Prostate gland (tissue), 2 donors: ENCODE measurements at regions not wholly inside any gene's neighbourhood (a gene's known extent, or its start where the extent isn't known, plus 50 kb on each side); places are given as distances from the start of the nearest gene placed in this dataset.

Experiments used
- DNase-seq: peaks from one replicate; pipeline ENCODE4 v3.0.0-alpha.2; 2019; ENCODE audit warnings: low spot score
- H3K27ac ChIP-seq, 2 donors: fragments of 200-600 bp; sonication (generic); 2 replicates each; pipeline ENCODE4 v1.5.1; 2017 to 2019
- H3K27me3 ChIP-seq: fragments of 200-600 bp; sonication (generic); replicated peaks from 2 replicates; pipeline ENCODE4 v1.5.1; 2019; ENCODE audit not compliant: insufficient read depth
- H3K36me3 ChIP-seq, 2 donors: fragments of 200-600 bp; sonication (generic); 1 replicate in 1 of 2; 2 replicates in 1 of 2; pipeline versions ENCODE4 v1.5.1 to v1.8.1; 2017 to 2019
- H3K4me1 ChIP-seq: fragments of 200-600 bp; sonication (generic); replicated peaks from 2 replicates; pipeline ENCODE4 v1.5.1; 2019
- H3K4me3 ChIP-seq, 2 donors: fragments of 200-600 bp; sonication (generic); 2 replicates each; pipeline ENCODE4 v1.5.1; 2017 to 2019
- H3K9me3 ChIP-seq: fragments of 200-600 bp; sonication (generic); 2 replicates; pipeline ENCODE4 v1.5.1; 2017
- POLR2A ChIP-seq: fragments of 450-650 bp; IDR thresholded peaks from one replicate; pipeline ENCODE4 v1.6.1; 2016; ENCODE audit warnings: antibody characterized with exemption, mild to moderate bottlenecking
- POLR2AphosphoS5 ChIP-seq: sonication (generic); formaldehyde crosslinking; IDR thresholded peaks from one replicate; pipeline ENCODE4 v1.6.1; 2017; ENCODE audit warnings: antibody characterized with exemption
- WGBS: methylation state at CpG from one replicate; pipeline ENCODE4 v1.1.5; 2018; 5-methylcytosine and 5-hydroxymethylcytosine counted together
- intact Hi-C: fragments of 100-400 bp; cut with DNase I; formaldehyde crosslinking; loops from one replicate; pipeline ENCODE4 v1.14.2; 2022
- TF ChIP-seq, protein P1 (sequence below), 4 experiments: fragments of 200-600 bp in 2 of 4; fragments of 450-650 bp in 2 of 4; sonication (generic) in 2 of 4; IDR thresholded peaks; 1 replicate in 3 of 4; 2 replicates in 1 of 4; pipeline ENCODE4 v1.5.1; 2016 to 2019; ENCODE audit warnings: antibody characterized with exemption in 4 of 4, mild to moderate bottlenecking in 2 of 4, moderate library complexity in 2 of 4

DNA sequence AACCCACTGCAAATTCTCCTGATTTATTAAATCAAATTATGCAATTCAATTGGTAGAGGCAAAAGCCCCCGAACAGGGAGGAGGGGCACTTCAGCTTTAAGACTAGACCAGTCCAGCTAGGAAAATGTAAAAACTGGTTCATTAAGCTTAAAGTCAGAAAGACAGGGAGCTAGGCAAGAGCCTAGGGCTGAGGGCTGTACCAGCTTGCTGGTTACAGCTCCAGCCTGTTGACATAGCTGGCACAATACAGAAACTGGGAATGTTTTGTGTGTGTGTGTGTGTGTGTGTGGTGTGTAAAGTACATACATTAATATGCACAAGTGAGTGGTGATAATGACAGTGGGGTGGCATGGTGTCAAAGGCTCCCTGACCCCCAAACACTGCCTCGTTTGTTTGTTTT lies 307.0 kb upstream of the CELF4 start:
- Histone ChIP-seq H3K36me3 (no peaks in the 10 kb centered on the region), H3K9me3 (no peaks in the 10 kb centered on the region), H3K4me3 (no peak overlapping the region), H3K27ac (no peak overlapping the region), H3K4me1 (no peaks in the 10 kb centered on the region), H3K27me3 (no peaks in the 10 kb centered on the region)
- TF ChIP-seq, protein P1, sequence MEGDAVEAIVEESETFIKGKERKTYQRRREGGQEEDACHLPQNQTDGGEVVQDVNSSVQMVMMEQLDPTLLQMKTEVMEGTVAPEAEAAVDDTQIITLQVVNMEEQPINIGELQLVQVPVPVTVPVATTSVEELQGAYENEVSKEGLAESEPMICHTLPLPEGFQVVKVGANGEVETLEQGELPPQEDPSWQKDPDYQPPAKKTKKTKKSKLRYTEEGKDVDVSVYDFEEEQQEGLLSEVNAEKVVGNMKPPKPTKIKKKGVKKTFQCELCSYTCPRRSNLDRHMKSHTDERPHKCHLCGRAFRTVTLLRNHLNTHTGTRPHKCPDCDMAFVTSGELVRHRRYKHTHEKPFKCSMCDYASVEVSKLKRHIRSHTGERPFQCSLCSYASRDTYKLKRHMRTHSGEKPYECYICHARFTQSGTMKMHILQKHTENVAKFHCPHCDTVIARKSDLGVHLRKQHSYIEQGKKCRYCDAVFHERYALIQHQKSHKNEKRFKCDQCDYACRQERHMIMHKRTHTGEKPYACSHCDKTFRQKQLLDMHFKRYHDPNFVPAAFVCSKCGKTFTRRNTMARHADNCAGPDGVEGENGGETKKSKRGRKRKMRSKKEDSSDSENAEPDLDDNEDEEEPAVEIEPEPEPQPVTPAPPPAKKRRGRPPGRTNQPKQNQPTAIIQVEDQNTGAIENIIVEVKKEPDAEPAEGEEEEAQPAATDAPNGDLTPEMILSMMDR (IDR thresholded peaks at IDR 0.05), result no peak
- TF ChIP-seq POLR2A, result no peak
- no peak for TF ChIP-seq POLR2AphosphoS5
- no peak for DNase-seq
- intact Hi-C loops, result no loop called here
- 60% methylated on average over 2 of the region's 2 CpGs for WGBS

DNA sequence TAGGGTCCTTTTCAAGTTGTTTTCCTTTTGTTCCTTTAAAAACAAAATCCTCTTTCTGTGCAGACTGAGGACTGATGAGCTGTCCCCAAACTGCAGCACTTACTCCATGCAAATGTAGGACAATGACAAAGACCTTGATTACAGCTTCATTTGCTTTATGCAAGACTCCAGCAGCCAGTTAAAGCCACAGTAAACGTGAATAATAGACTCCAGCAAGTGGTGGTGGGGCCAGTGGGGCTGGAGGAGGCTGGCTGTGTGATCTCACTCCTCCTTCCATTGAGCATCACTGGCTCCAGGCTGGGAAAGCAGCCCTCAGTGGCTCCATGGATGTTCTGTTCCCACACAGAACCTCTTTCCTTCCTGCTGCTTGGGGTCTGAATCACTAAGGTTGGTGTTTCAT lies 306.0 kb upstream of the CELF4 start:
- Histone ChIP-seq H3K4me1 (no peaks in the 10 kb centered on the region), H3K9me3 (no peaks in the 10 kb centered on the region), H3K27ac (no peak overlapping the region), H3K27me3 (no peaks in the 10 kb centered on the region), H3K36me3 (no peaks in the 10 kb centered on the region), H3K4me3 (no peak overlapping the region)
- DNase-seq, result no peak
- intact Hi-C loops, result no loop called here
- TF ChIP-seq, protein P1 (IDR thresholded peaks at IDR 0.05), result no peak
- TF ChIP-seq POLR2AphosphoS5 (no peak), POLR2A (no peak)
- 22% methylated on average over 1 of the region's 1 CpG for WGBS

DNA sequence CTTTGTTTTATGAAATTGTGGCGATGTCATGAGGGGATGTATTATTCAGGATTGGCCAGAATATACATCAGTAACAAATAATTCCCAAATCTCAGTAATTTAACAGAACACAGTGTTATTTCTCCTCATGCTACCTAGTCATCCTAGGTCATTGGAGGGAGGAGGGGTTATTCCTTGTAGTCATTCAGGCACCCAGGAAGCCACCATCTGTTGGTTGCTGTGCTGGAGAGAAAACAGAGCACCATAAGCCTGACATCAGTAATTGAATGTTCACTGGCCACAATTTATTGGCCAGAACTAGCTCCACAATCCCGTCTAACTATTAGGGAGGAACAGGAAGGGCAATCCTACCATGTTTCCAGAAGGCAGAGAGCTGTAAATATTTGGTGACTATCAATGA lies 303.5 kb upstream of the CELF4 start:
- no peak for DNase-seq
- WGBS, result 62% methylated on average over 2 of the region's 2 CpGs
- intact Hi-C loops, result no loop called here
- Histone ChIP-seq H3K27ac (no peak overlapping the region), H3K4me1 (no peaks in the 10 kb centered on the region), H3K4me3 (no peak overlapping the region), H3K36me3 (no peaks in the 10 kb centered on the region), H3K27me3 (no peaks in the 10 kb centered on the region), H3K9me3 (no peaks in the 10 kb centered on the region)
- TF ChIP-seq POLR2AphosphoS5 (no peak), POLR2A (no peak)
- TF ChIP-seq, protein P1 (IDR thresholded peaks at IDR 0.05), result no peak

DNA sequence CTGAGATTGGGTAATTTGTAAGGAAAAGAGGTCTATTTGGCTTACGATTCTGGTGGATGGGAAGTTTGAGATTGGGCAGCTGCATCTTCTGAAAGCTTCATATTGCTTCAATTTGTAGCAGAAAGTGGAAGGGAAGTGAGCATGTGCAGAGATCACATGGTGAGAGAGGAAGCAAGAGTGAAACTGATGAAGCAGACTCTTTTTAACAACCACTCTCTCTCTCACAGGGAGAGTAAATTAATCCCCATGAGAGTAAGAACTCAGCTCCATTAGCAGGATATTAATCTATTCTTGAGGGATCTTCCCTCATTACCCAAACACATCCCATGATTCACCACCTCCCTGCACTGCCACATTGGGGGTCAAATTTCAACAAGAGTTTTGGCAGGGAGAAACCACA lies 298.5 kb upstream of the CELF4 start:
- TF ChIP-seq POLR2AphosphoS5, result no peak
- TF ChIP-seq POLR2A, result no peak
- TF ChIP-seq, protein P1 (IDR thresholded peaks at IDR 0.05), result no peak
- Histone ChIP-seq H3K9me3 (no peaks in the 10 kb centered on the region), H3K27ac (no peak overlapping the region), H3K27me3 (no peaks in the 10 kb centered on the region), H3K4me1 (no peaks in the 10 kb centered on the region), H3K4me3 (no peak overlapping the region), H3K36me3 (no peaks in the 10 kb centered on the region)
- DNase-seq, result no peak
- intact Hi-C loops, result no loop called here
- WGBS, result 98% methylated on average over 1 of the region's 1 CpG

DNA sequence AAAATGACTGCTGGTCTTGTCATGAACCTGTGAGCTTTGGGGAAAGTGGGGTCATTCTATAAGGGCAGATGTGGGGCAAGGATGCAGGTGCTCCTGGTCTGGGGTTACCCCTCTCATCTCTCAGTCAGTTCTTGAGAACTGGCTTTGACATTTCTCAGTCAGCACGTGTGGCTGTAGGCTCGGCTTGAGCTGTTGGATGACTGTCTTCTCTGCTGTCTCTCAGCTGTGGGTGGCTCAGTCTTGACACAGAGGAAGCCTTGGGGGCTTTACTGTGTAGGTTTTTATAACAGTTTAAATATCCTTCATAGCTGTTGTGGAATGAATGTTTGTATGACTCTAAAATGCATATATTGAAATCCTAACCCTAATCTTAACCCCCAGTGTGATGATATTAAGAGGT lies 296.4 kb upstream of the CELF4 start:
- H3K27me3 ChIP-seq, result no peaks in the 10 kb centered on the region
- 78% methylated on average over 2 of the region's 2 CpGs for WGBS
- DNase-seq, result no peak

More for the DNA sequence above, 296.4 kb upstream of the CELF4 start:
- no peak overlapping the region for H3K4me3 ChIP-seq
- H3K27ac ChIP-seq, result no peak overlapping the region
- intact Hi-C loops, result no loop called here
- TF ChIP-seq POLR2A (no peak), POLR2AphosphoS5 (no peak)
- TF ChIP-seq, protein P1 (IDR thresholded peaks at IDR 0.05), result no peak
- H3K36me3 ChIP-seq, result no peaks in the 10 kb centered on the region
- H3K4me1 ChIP-seq, result no peaks in the 10 kb centered on the region
- H3K9me3 ChIP-seq, result no peaks in the 10 kb centered on the region
